Heart left ventricle (tissue), 16 donors: ENCODE measurements at regions not wholly inside any gene's neighbourhood (a gene's known extent, or its start where the extent isn't known, plus 50 kb on each side); places are given as distances from the start of the nearest gene placed in this dataset.

Experiments
- ATAC-seq, 4 donors: fragments of 200-7000 bp; cut with Tn5 transposase; one replicate each; pipeline ENCODE4 v1.9.1; 2020 to 2022; ENCODE audit warnings: moderate library complexity in 4 of 4, mild to moderate bottlenecking in 3 of 4, moderate number of reproducible peaks in 1 of 4
- DNase-seq, 5 donors: peaks; one replicate each; pipeline ENCODE4 v3.0.0-alpha.2; 2020
- H3K27ac ChIP-seq, 12 donors: fragments of 200-600 bp; sonication (generic) in 4 of 12; one replicate each; pipeline versions ENCODE4 v1.5.0 to v1.8.0; 2016 to 2022; ENCODE audit warnings: mild to moderate bottlenecking in 2 of 12
- H3K27me3 ChIP-seq, 9 donors: fragments of 200-600 bp; sonication (generic) in 2 of 9; one replicate each; pipeline versions ENCODE4 v1.5.1 to v1.8.0; 2016 to 2022; ENCODE audit warnings: mild to moderate bottlenecking in 3 of 9
- H3K36me3 ChIP-seq, 9 donors: fragments of 200-600 bp; sonication (generic) in 2 of 9; one replicate each; pipeline versions ENCODE4 v1.5.0 to v1.8.0; 2018 to 2022; ENCODE audit warnings: mild to moderate bottlenecking in 2 of 9
- H3K4me1 ChIP-seq, 12 donors: fragments of 200-600 bp; sonication (generic) in 4 of 12; one replicate each; pipeline versions ENCODE4 v1.5.0 to v1.8.0; 2016 to 2022; ENCODE audit warnings: mild to moderate bottlenecking in 3 of 12
- H3K4me3 ChIP-seq, 12 donors: fragments of 200-600 bp; sonication (generic) in 4 of 12; one replicate each; pipeline versions ENCODE4 v1.5.0 to v1.8.0; 2017 to 2022; ENCODE audit warnings: mild to moderate bottlenecking in 9 of 12, moderate library complexity in 4 of 12
- H3K9me3 ChIP-seq, 12 donors: fragments of 200-600 bp; sonication (generic) in 4 of 12; one replicate each; pipeline versions ENCODE4 v1.5.0 to v1.8.0; 2016 to 2022; ENCODE audit warnings: mild to moderate bottlenecking in 1 of 12
- POLR2A ChIP-seq, 2 donors: fragments of 450-650 bp; IDR thresholded peaks; one replicate each; pipeline ENCODE4 v1.6.1; 2017; ENCODE audit warnings: antibody characterized with exemption in 2 of 2, mild to moderate bottlenecking in 2 of 2, moderate library complexity in 2 of 2
- WGBS, 4 donors: extraction: QIAGEN DNeasy Blood & Tissue Kit in 2 of 4; methylation state at CpG; one replicate each; pipeline versions ENCODE4 v1.1.5 to v1.1.7; 2013 to 2018; 5-methylcytosine and 5-hydroxymethylcytosine counted together
- intact Hi-C, 10 donors: fragments of 100-400 bp; cut with DNase I; formaldehyde crosslinking; loops; one replicate each; pipeline versions ENCODE4 v1.11.1 to v1.14.2; 2022
- TF ChIP-seq, protein P1 (sequence below), 12 donors: fragments of 200-600 bp; sonication (generic) in 4 of 12; IDR thresholded peaks; one replicate each; pipeline versions ENCODE4 v1.5.0 to v1.8.0; 2018 to 2022; ENCODE audit warnings: antibody characterized with exemption in 12 of 12, mild to moderate bottlenecking in 5 of 12
- donor health status: ischemic (EF 13 %, LVEDD 7.1; RV severe dilation, severe dysfunction).
- donor health status: healthy with polysubstance abuse.
- donor health status: DM: no; HTN: yes; CAD: no.
- donor health status: DM: no; HTN: no; CAD: no.
- donor health status: ischemic (EF 25% LVEDD 6.9; RV normal size, moderate dysfunction).
- donor health status: ischemic (EF 25% LVEDD 5.7; RV mildly dilated, moderate dysfunction).
- donor health status: healthy.
- donor health status: DM: yes; HTN: yes; CAD: no.
- donor health status: ischemic (EF 35%, LVEDD 5.7; RV mildly dilated, moderate dysfunction).
- donor health status: nonischemic (EF 11% LVEDD 7.7; RV severe dilation, severe dysfunction).
- donor health status: DM: yes; HTN: yes; CAD: no.
- donor health status: PGD.
- donor health status: ischemic (EF 29% LVEDD 5.4; RV normal size, mild dysfunction).
- donor health status: nonischemic (EF 23%, LVEDD 6.1; RV moderate dilation, normal function).

DNA sequence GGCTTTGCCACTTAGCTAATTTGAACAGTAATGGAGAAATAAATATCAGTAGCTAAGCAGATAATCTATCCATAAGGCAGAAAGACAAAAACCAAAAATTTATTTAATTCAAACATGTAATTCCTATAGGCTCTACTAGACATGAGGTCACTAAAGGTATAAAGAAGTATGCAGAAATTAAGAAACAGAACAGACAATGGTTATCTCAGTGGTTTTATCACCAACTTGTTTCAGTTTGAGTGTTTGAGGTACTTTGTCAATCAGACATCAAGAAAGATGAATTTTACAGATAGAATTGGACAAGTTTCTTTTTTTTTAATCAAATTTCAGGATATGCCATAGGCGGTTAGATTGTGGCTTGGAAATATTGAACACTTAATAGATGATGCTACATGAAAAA lies 67.4 kb upstream of the ZEB2 start:
- ATAC-seq = no peak
- Histone ChIP-seq H3K36me3 (no peaks in the 10 kb centered on the region), H3K9me3 (no peaks in the 10 kb centered on the region), H3K4me1 (peaks cover 0 to 22% (median 0%) of the 10 kb centered on the region in 12 donors), H3K27me3 (no peaks in the 10 kb centered on the region), H3K27ac (no peak overlapping the region), H3K4me3 (no peak overlapping the region)
- intact Hi-C loops = no loop called here
- WGBS, 4 donors = 92 to 98% (median 96%) methylated on average over 1 of the region's 1 CpG
- DNase-seq = no peak
- no peak for TF ChIP-seq POLR2A (IDR thresholded peaks at IDR 0.05)
- TF ChIP-seq, protein P1, sequence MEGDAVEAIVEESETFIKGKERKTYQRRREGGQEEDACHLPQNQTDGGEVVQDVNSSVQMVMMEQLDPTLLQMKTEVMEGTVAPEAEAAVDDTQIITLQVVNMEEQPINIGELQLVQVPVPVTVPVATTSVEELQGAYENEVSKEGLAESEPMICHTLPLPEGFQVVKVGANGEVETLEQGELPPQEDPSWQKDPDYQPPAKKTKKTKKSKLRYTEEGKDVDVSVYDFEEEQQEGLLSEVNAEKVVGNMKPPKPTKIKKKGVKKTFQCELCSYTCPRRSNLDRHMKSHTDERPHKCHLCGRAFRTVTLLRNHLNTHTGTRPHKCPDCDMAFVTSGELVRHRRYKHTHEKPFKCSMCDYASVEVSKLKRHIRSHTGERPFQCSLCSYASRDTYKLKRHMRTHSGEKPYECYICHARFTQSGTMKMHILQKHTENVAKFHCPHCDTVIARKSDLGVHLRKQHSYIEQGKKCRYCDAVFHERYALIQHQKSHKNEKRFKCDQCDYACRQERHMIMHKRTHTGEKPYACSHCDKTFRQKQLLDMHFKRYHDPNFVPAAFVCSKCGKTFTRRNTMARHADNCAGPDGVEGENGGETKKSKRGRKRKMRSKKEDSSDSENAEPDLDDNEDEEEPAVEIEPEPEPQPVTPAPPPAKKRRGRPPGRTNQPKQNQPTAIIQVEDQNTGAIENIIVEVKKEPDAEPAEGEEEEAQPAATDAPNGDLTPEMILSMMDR (IDR thresholded peaks at IDR 0.05) = no peak

DNA sequence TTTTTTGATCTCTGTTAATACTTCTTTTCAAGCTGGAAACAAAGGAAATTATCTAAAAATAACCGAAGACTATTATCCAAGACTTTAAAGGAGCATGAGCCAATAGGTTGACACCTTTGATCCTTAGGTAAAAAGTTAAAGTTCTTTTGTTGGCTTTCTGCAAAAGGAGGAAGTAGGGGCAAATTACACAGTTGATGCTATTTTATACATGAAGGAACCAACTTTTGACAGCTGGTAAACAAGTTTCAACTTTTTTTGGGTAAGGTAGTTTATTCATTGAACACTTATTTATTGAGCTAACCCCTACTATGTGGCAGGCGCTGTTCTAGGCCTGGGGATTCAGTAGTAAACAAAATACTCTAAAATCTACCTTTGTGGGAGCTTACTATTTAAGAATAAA lies 66.6 kb upstream of the ZEB2 start:
- TF ChIP-seq, protein P1 (IDR thresholded peaks at IDR 0.05) = no peak
- TF ChIP-seq POLR2A (IDR thresholded peaks at IDR 0.05) = no peak
- Histone ChIP-seq H3K27ac (no peak overlapping the region), H3K4me1 (peaks cover 0 to 22% (median 0%) of the 10 kb centered on the region in 12 donors), H3K4me3 (no peak overlapping the region), H3K36me3 (no peaks in the 10 kb centered on the region), H3K27me3 (no peaks in the 10 kb centered on the region), H3K9me3 (no peaks in the 10 kb centered on the region)
- DNase-seq = no peak
- WGBS, 4 donors = 77 to 87% (median 81%) methylated on average over 2 of the region's 2 CpGs
- no peak for ATAC-seq
- intact Hi-C loops = no loop called here

DNA sequence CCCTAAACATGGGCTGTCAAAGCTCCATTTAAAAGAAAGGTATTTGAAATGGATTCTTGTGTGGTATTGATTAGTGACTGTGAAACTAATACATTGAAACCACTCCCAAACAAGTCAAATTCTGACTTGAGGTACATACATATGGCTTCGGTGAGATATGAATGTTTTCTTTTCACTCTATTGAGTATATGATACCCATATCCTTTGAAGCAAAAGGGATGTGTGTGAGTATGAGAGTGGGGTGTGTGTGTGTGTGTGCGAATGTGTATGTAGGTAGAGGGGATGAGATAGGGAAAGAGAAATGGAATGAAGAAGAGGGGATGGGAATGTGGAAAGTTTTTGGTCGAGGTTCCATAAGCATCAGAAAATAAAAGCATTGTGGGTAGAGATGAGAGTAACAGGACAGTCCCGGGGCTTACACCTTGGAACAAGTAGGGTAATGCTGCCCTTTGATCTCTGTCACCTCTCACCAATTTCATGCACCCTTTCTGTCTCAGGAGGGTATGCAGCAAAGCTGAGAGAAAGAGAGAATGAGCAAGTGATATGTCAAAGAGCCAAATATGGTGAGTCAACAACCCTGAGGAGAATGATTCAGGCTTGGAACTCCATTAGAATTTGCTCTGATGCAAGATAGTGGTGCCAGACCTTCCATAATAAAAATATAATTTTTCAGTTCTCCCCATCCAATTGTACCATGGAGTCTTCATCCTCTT lies 64.0 kb upstream of the ZEB2 start:
- Histone ChIP-seq H3K27me3 (no peaks in the 10 kb centered on the region), H3K27ac (no peak overlapping the region), H3K4me3 (no peak overlapping the region), H3K9me3 (no peaks in the 10 kb centered on the region), H3K36me3 (no peaks in the 10 kb centered on the region), H3K4me1 (peaks cover 0 to 28% (median 0%) of the 10 kb centered on the region in 12 donors)
- ATAC-seq (peak in 2 of 4 donors; percentile 31 to 65), DNase-seq (no peak)
- intact Hi-C loops = no loop called here
- TF ChIP-seq, protein P1 (IDR thresholded peaks at IDR 0.05) = no peak
- 89 to 94% (median 91%) methylated on average over 4 of the region's 4 CpGs for WGBS, 4 donors

DNA sequence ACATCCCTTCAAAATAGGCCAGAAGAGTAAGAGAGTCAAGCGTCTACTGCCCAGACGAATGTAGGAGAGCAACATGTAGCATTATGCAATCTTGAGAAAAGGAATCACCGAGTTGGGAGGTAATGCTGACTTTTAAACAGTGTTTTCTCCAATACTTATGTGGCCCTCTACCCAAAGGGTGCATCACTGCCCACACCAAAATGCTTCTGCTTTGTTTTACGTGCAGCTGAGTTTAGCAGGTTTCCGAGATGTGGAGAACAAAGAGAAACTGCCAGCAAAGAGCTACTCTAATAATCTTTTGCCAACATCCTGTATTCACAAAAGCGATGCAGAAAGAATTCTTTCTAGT lies 63.4 kb upstream of the ZEB2 start:
- no peak overlapping the region for H3K4me3 ChIP-seq

More for the DNA sequence above, 63.4 kb upstream of the ZEB2 start:
- H3K27me3 ChIP-seq = no peaks in the 10 kb centered on the region
- no peak for TF ChIP-seq POLR2A (IDR thresholded peaks at IDR 0.05)
- TF ChIP-seq, protein P1 (IDR thresholded peaks at IDR 0.05) = no peak
- WGBS, 4 donors = 62 to 78% (median 70%) methylated on average over 6 of the region's 6 CpGs
- DNase-seq (no peak), ATAC-seq (peak in 2 of 4 donors; percentile 7 to 39)
- H3K4me1 ChIP-seq = peaks cover 0 to 28% (median 0%) of the 10 kb centered on the region in 12 donors
- intact Hi-C loops = no loop called here
- no peak overlapping the region for H3K27ac ChIP-seq
- H3K9me3 ChIP-seq = no peaks in the 10 kb centered on the region
- no peaks in the 10 kb centered on the region for H3K36me3 ChIP-seq
